ENCODE measurements at regions not wholly inside any gene's neighbourhood (a gene's known extent, or its start where the extent isn't known, plus 50 kb on each side); places are given as distances from the start of the nearest gene placed in this dataset.

DNA sequence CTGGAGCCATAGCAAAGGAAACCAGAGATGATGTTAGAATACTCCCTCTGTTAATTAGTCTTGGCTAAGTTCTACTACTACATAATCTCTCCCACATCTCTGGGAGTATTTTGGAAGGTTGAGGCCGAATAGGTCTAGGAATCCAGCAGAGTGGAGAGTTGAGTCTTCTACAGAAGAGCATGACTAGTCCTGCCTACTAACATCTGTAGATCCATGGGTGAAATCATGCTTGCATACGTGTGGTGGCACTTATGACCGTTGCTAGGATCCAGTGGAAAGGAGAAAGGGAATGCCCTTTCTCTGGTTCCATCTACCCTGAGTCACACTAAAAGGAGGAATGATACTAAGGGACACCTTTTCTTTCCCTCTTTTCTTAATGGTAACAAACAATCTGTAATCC, 425.4 kb downstream of the KDM5D start:
- H3K4me3 ChIP-seq, result no peak overlapping the region
- no peaks in the 10 kb centered on the region for H3K36me3 ChIP-seq
- TF ChIP-seq POLR2A (IDR thresholded peaks at IDR 0.05) (no peak), CTCF (IDR thresholded peaks at IDR 0.05 in 4 of 5, conservative IDR thresholded peaks at IDR 0.05 in 1 of 5) (no peak)
- H3K4me1 ChIP-seq, result no peaks in the 10 kb centered on the region
- no peaks in the 10 kb centered on the region for H3K9me3 ChIP-seq
- intact Hi-C loops (cut with DNase I; ENCODE audit: low total_unique reads) (no loop called here), in situ Hi-C loops (cut with MboI; ENCODE audit: low sequenced_read_pairs in 4 of 4) (no loop called here)
- ATAC-seq (no peak), DNase-seq (no peak)
- no peaks in the 10 kb centered on the region for H3K27me3 ChIP-seq
- H3K27ac ChIP-seq, result no peak overlapping the region

DNA sequence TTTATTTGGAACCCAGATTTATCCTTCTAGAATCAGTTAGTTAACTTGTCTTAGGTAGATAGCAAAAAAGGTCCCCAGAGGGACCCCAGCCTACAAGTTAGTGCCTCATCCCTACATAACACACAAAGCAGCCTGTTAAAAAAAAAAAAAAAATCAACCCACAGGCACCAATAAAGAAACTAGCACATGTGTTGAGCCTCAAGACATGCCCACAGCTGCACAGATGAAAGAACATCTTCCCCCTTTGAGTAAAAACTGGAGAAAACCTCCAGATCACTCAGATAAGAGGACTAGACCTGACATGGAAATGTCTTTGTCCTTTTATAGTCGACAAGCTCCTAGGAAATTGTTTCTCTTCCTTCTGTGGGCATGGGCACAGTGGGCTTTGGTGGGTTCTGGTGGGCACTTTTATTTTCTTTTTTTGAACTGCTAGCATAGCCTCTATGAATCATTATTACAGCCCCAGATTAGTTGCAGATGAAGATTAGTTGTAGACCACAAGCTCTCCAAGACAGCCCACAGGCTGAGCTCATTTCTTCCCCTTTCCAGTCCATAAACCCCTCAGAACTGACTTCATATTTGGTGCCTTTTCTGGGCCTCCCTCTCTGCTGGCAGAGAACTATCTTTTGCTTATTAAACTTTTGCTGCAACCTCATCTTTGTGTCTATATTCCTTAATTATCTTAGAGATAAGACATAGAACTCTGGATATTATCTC, 427.1 kb downstream of the KDM5D start:
- Histone ChIP-seq H3K27me3 (no peaks in the 10 kb centered on the region), H3K27ac (no peak overlapping the region), H3K4me3 (no peak overlapping the region), H3K36me3 (no peaks in the 10 kb centered on the region), H3K4me1 (no peaks in the 10 kb centered on the region), H3K9me3 (no peaks in the 10 kb centered on the region)
- DNase-seq (no peak), ATAC-seq (no peak)
- in situ Hi-C loops (cut with MboI; ENCODE audit: low sequenced_read_pairs in 4 of 4) (no loop called here), intact Hi-C loops (cut with DNase I; ENCODE audit: low total_unique reads) (no loop called here)
- no peak for TF ChIP-seq CTCF (IDR thresholded peaks at IDR 0.05 in 4 of 5, conservative IDR thresholded peaks at IDR 0.05 in 1 of 5)
- TF ChIP-seq POLR2A (IDR thresholded peaks at IDR 0.05), result no peak

DNA sequence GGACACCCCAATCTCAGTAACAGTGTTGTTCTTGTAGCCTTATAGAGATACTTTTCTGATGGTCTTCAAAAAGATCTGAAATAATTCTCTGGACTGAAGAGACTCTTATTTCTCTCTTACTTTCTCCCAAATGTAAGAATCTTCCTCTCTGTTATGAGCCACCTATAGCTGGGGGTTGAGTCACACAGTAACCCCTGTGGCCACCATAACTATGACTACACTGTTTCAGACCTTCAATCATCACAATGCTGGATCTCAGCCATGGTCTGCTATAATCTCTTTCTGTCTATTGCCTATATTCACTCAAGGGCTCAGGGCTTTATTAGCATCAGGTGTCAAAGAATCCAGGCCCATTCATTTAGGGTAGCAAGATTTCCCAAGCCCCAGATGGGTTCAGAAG, 436.9 kb downstream of the KDM5D start:
- DNase-seq, result no peak
- Histone ChIP-seq H3K9me3 (no peaks in the 10 kb centered on the region), H3K27me3 (no peaks in the 10 kb centered on the region), H3K36me3 (no peaks in the 10 kb centered on the region), H3K4me3 (no peak overlapping the region), H3K27ac (no peak overlapping the region), H3K4me1 (no peaks in the 10 kb centered on the region)
- ATAC-seq, result no peak
- intact Hi-C loops (cut with DNase I; ENCODE audit: low total_unique reads) (no loop called here), in situ Hi-C loops (cut with MboI; ENCODE audit: low sequenced_read_pairs in 4 of 4) (no loop called here)
- no peak for TF ChIP-seq CTCF (IDR thresholded peaks at IDR 0.05 in 4 of 5, conservative IDR thresholded peaks at IDR 0.05 in 1 of 5)
- no peak for TF ChIP-seq POLR2A (IDR thresholded peaks at IDR 0.05)

DNA sequence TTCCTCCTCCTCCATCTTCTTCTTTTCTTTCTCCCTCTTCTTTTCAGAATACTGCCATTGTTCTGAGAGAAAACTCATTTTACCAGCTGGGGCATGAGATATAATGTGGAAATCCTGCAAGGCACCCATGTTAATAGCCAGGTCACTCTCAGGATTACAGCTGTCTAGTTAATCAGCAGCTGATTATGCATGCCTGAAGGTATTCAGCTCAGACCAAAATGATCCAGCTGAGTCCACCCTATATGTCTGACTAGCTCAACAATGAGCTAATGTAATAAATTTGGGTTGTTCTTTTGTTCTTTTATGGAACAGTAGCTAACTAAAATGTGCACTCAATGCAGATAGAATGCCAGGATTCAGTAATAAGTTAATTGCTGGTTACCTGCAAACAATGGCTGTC, 441.4 kb downstream of the KDM5D start:
- intact Hi-C loops (cut with DNase I; ENCODE audit: low total_unique reads), result no loop called here
- no peak for TF ChIP-seq POLR2A (IDR thresholded peaks at IDR 0.05)
- no peak for TF ChIP-seq CTCF (IDR thresholded peaks at IDR 0.05 in 4 of 5, conservative IDR thresholded peaks at IDR 0.05 in 1 of 5)
- no peak overlapping the region for H3K4me3 ChIP-seq
- in situ Hi-C loops (cut with MboI; ENCODE audit: low sequenced_read_pairs in 4 of 4), result no loop called here
- no peaks in the 10 kb centered on the region for H3K27me3 ChIP-seq
- no peaks in the 10 kb centered on the region for H3K36me3 ChIP-seq
- DNase-seq (no peak), ATAC-seq (no peak)
- H3K27ac ChIP-seq, result no peak overlapping the region
- no peaks in the 10 kb centered on the region for H3K4me1 ChIP-seq
- no peaks in the 10 kb centered on the region for H3K9me3 ChIP-seq

DNA sequence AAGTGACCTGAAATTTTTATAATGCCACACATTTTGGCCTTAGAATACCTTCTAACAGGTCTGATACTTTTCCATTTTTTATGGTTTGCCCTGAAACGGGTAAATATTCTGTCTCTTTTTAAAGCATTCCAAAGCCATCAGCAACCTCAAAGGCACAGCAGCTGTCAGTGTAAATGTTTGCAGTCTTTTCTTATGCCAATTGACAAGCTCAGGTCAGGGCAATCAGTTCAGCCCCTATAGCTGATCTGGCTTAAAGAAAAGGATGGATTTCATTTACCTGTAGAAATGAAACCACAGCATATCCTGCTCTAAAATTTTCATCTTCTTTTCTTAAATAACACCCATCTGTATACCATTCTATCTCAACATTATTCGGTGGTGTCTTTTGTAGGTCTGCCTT, 453.6 kb downstream of the KDM5D start:
- Histone ChIP-seq H3K4me3 (no peak overlapping the region), H3K27ac (no peak overlapping the region), H3K9me3 (no peaks in the 10 kb centered on the region), H3K4me1 (no peaks in the 10 kb centered on the region), H3K27me3 (no peaks in the 10 kb centered on the region), H3K36me3 (no peaks in the 10 kb centered on the region)
- ATAC-seq, result no peak
- intact Hi-C loops (cut with DNase I; ENCODE audit: low total_unique reads), result no loop called here
- TF ChIP-seq CTCF (IDR thresholded peaks at IDR 0.05 in 4 of 5, conservative IDR thresholded peaks at IDR 0.05 in 1 of 5), result no peak
- no peak for TF ChIP-seq POLR2A (IDR thresholded peaks at IDR 0.05)
- in situ Hi-C loops (cut with MboI; ENCODE audit: low sequenced_read_pairs in 4 of 4), result loop anchor here in 1 of 4 donors (25.0 kb wide), 1 partner anchor 104 kb away; no protein-coding TSS in a partner anchor
- DNase-seq, result no peak

Measured in gastrocnemius medialis (tissue), 4 donors.